ENCODE measurements at regions not wholly inside any gene's neighbourhood (a gene's known extent, or its start where the extent isn't known, plus 50 kb on each side); places are given as distances from the start of the nearest gene placed in this dataset.

GRCh38 chr1:25137521-25138395 lies 94.5 kb downstream of the SYF2 start:
- TF ChIP-seq, protein P1, sequence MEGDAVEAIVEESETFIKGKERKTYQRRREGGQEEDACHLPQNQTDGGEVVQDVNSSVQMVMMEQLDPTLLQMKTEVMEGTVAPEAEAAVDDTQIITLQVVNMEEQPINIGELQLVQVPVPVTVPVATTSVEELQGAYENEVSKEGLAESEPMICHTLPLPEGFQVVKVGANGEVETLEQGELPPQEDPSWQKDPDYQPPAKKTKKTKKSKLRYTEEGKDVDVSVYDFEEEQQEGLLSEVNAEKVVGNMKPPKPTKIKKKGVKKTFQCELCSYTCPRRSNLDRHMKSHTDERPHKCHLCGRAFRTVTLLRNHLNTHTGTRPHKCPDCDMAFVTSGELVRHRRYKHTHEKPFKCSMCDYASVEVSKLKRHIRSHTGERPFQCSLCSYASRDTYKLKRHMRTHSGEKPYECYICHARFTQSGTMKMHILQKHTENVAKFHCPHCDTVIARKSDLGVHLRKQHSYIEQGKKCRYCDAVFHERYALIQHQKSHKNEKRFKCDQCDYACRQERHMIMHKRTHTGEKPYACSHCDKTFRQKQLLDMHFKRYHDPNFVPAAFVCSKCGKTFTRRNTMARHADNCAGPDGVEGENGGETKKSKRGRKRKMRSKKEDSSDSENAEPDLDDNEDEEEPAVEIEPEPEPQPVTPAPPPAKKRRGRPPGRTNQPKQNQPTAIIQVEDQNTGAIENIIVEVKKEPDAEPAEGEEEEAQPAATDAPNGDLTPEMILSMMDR (IDR thresholded peaks at IDR 0.05) = no peak
- no peak for TF ChIP-seq EZH2 (IDR thresholded peaks at IDR 0.05; ENCODE audit: borderline replicate concordance, insufficient read depth, low read depth, low read length, poor library complexity, severe bottlenecking)
